Osteocyte (in vitro differentiated cells): ENCODE measurements at regions not wholly inside any gene's neighbourhood (a gene's known extent, or its start where the extent isn't known, plus 50 kb on each side); places are given as distances from the start of the nearest gene placed in this dataset.

Source experiments
- DNase-seq: peaks from one replicate; pipeline ENCODE4 v3.0.0; 2021; ENCODE audit warnings: mixed read lengths; ENCODE audit not compliant: unreplicated experiment; ENCODE audit errors: extremely low spot score
- H3K27ac Mint-ChIP-seq: one replicate; pipeline ENCODE4 v1.8.0; 2021; ENCODE audit warnings: mild to moderate bottlenecking, mixed read lengths; ENCODE audit not compliant: unreplicated experiment
- H3K27me3 Mint-ChIP-seq: one replicate; pipeline ENCODE4 v1.8.0; 2021; ENCODE audit warnings: mixed read lengths; ENCODE audit not compliant: unreplicated experiment
- H3K36me3 Mint-ChIP-seq: one replicate; pipeline ENCODE4 v1.8.0; 2021; ENCODE audit warnings: mixed read lengths; ENCODE audit not compliant: unreplicated experiment
- H3K4me1 Mint-ChIP-seq: one replicate; pipeline ENCODE4 v1.8.0; 2021; ENCODE audit warnings: mixed read lengths; ENCODE audit not compliant: unreplicated experiment
- H3K4me3 Mint-ChIP-seq: one replicate; pipeline ENCODE4 v1.8.0; 2021; ENCODE audit warnings: mild to moderate bottlenecking, moderate library complexity, mixed read lengths; ENCODE audit not compliant: unreplicated experiment
- H3K9me3 Mint-ChIP-seq: one replicate; pipeline ENCODE4 v1.8.0; 2021; ENCODE audit warnings: mixed read lengths; ENCODE audit not compliant: unreplicated experiment
- TF ChIP-seq, protein P1 (sequence below): fragments of 200-600 bp; sonication (generic); IDR thresholded peaks from 2 replicates; pipeline ENCODE4 v1.5.0; 2021; ENCODE audit warnings: antibody characterized with exemption, mild to moderate bottlenecking, moderate library complexity

DNA sequence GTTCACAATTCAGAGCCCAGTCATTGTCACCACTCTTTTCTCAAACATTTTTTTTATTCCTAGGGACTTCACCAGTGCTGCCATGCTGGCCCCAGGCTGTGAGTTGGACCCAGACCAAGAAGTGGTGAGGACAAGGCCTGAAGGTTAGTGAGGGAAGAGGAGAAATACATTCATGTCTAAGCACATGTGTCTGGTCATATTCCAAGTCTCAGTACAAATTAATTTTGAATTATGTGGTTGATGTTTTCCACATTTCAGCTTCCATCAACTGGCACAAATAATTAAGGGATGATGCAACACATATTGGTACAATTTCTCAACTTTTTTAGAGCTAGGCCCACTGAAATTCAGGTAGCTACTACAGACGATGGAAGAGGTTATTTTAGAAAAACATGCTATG lies 106.6 kb upstream of the UPP2 start:
- TF ChIP-seq, protein P1, sequence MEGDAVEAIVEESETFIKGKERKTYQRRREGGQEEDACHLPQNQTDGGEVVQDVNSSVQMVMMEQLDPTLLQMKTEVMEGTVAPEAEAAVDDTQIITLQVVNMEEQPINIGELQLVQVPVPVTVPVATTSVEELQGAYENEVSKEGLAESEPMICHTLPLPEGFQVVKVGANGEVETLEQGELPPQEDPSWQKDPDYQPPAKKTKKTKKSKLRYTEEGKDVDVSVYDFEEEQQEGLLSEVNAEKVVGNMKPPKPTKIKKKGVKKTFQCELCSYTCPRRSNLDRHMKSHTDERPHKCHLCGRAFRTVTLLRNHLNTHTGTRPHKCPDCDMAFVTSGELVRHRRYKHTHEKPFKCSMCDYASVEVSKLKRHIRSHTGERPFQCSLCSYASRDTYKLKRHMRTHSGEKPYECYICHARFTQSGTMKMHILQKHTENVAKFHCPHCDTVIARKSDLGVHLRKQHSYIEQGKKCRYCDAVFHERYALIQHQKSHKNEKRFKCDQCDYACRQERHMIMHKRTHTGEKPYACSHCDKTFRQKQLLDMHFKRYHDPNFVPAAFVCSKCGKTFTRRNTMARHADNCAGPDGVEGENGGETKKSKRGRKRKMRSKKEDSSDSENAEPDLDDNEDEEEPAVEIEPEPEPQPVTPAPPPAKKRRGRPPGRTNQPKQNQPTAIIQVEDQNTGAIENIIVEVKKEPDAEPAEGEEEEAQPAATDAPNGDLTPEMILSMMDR: no peak
- Mint-ChIP-seq H3K4me1 (no peaks in the 10 kb centered on the region), H3K36me3 (no peaks in the 10 kb centered on the region), H3K4me3 (no peak overlapping the region), H3K9me3 (peaks cover 3% of the 10 kb centered on the region), H3K27me3 (peaks cover 21% of the 10 kb centered on the region), H3K27ac (no peak overlapping the region)
- no peak for DNase-seq

- Mint-ChIP-seq H3K27ac (no peak overlapping the region), H3K36me3 (no peaks in the 10 kb centered on the region), H3K4me3 (no peak overlapping the region), H3K27me3 (peaks cover 44% of the 10 kb centered on the region), H3K9me3 (no peaks in the 10 kb centered on the region), H3K4me1 (no peaks in the 10 kb centered on the region)
- TF ChIP-seq, protein P1: no peak
- DNase-seq: no peak
These were observed 109.7 kb upstream of the UPP2 start for GRCh38 chr2:157991932-157992331.

DNA sequence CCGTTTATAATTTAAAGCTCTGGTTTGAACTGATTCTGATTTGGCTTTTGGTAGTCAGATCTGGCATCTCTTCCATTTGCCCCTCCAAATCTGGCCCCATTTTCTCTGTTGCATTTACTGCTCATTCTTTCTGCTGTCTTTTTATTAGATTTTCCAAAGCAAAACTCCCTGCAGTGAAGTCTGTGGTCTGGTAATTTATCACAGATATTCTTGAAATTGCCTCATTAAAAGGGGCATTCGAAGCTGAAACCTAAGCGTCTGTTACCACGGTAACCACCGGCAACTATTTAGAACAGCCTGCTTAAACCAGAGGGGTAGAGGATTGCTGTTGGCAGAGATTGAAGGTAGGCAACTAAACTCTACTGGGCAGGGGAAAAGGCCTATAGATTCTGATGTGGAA lies 111.5 kb upstream of the UPP2 start:
- H3K9me3 Mint-ChIP-seq: no peaks in the 10 kb centered on the region
- H3K36me3 Mint-ChIP-seq: no peaks in the 10 kb centered on the region
- H3K4me3 Mint-ChIP-seq: no peak overlapping the region
- H3K4me1 Mint-ChIP-seq: no peaks in the 10 kb centered on the region
- TF ChIP-seq, protein P1: no peak
- no peak overlapping the region for H3K27ac Mint-ChIP-seq
- H3K27me3 Mint-ChIP-seq: peaks cover 57% of the 10 kb centered on the region
- no peak for DNase-seq

GRCh38 chr2:157989227-157989626 lies 112.4 kb upstream of the UPP2 start:
- Mint-ChIP-seq H3K4me3 (no peak overlapping the region), H3K36me3 (no peaks in the 10 kb centered on the region), H3K27ac (no peak overlapping the region), H3K27me3 (peaks cover 58% of the 10 kb centered on the region), H3K4me1 (no peaks in the 10 kb centered on the region), H3K9me3 (no peaks in the 10 kb centered on the region)
- DNase-seq: peak; percentile 54
- TF ChIP-seq, protein P1: no peak

- no peak overlapping the region for H3K27ac Mint-ChIP-seq
- no peak for DNase-seq
- TF ChIP-seq, protein P1: no peak
- H3K9me3 Mint-ChIP-seq: no peaks in the 10 kb centered on the region
- no peaks in the 10 kb centered on the region for H3K4me1 Mint-ChIP-seq
- H3K4me3 Mint-ChIP-seq: no peak overlapping the region
- H3K27me3 Mint-ChIP-seq: peaks cover 67% of the 10 kb centered on the region
- no peaks in the 10 kb centered on the region for H3K36me3 Mint-ChIP-seq
These were observed 110.6 kb upstream of the ACVR1 start for GRCh38 chr2:157986761-157987160.
